Esophagus squamous epithelium (tissue), 4 donors: ENCODE measurements at regions not wholly inside any gene's neighbourhood (a gene's known extent, or its start where the extent isn't known, plus 50 kb on each side); places are given as distances from the start of the nearest gene placed in this dataset.

Experiments
- POLR2A ChIP-seq, 4 donors: fragments of 450-650 bp; IDR thresholded peaks; one replicate each; pipeline ENCODE4 v1.6.1; 2017; ENCODE audit warnings: antibody characterized with exemption in 4 of 4, mild to moderate bottlenecking in 4 of 4, moderate library complexity in 3 of 4
- TF ChIP-seq, protein P1 (sequence below), 6 experiments: fragments of 450-650 bp in 4 of 6; fragments of 200-600 bp in 2 of 6; sonication (generic) in 2 of 6; IDR thresholded peaks; one replicate each; pipeline ENCODE4 v1.5.1; 2016 to 2019; ENCODE audit warnings: antibody characterized with exemption in 6 of 6, mild to moderate bottlenecking in 4 of 6, moderate library complexity in 4 of 6

DNA sequence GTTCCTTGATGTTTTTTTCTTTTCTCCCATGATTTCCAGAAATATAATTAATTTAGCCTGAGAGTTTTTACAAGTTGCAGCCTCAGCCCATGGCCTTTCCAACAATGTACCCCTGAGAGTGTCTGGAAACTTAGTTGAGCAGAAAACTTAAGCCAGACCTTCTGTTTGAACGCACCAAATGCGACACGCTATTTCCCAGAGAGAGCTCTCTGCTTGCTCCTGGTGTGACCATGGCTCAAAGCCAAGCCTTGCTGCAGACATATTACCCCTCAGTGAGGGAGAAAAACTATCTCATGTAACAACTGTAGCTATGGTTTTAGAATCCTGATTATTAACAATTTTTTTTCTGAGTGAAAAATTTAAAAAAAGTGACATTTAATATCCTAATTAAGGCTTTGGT lies 1204.5 kb upstream of the SLC10A2 start:
- TF ChIP-seq, protein P1, sequence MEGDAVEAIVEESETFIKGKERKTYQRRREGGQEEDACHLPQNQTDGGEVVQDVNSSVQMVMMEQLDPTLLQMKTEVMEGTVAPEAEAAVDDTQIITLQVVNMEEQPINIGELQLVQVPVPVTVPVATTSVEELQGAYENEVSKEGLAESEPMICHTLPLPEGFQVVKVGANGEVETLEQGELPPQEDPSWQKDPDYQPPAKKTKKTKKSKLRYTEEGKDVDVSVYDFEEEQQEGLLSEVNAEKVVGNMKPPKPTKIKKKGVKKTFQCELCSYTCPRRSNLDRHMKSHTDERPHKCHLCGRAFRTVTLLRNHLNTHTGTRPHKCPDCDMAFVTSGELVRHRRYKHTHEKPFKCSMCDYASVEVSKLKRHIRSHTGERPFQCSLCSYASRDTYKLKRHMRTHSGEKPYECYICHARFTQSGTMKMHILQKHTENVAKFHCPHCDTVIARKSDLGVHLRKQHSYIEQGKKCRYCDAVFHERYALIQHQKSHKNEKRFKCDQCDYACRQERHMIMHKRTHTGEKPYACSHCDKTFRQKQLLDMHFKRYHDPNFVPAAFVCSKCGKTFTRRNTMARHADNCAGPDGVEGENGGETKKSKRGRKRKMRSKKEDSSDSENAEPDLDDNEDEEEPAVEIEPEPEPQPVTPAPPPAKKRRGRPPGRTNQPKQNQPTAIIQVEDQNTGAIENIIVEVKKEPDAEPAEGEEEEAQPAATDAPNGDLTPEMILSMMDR (IDR thresholded peaks at IDR 0.05), result no peak
- no peak for TF ChIP-seq POLR2A (IDR thresholded peaks at IDR 0.05)
